C4-2B (cell line): ENCODE measurements at regions not wholly inside any gene's neighbourhood (a gene's known extent, or its start where the extent isn't known, plus 50 kb on each side); places are given as distances from the start of the nearest gene placed in this dataset.

Source experiments
- ZFX ChIP-seq: fragments of 450-650 bp; IDR thresholded peaks from 2 replicates; pipeline ENCODE4 v1.6.1; 2017
- TF ChIP-seq, protein P1 (sequence below): fragments of 450-650 bp; conservative IDR thresholded peaks from 2 replicates; pipeline ENCODE4 v1.5.1; 2017; ENCODE audit warnings: mild to moderate bottlenecking

- TF ChIP-seq, protein P1, sequence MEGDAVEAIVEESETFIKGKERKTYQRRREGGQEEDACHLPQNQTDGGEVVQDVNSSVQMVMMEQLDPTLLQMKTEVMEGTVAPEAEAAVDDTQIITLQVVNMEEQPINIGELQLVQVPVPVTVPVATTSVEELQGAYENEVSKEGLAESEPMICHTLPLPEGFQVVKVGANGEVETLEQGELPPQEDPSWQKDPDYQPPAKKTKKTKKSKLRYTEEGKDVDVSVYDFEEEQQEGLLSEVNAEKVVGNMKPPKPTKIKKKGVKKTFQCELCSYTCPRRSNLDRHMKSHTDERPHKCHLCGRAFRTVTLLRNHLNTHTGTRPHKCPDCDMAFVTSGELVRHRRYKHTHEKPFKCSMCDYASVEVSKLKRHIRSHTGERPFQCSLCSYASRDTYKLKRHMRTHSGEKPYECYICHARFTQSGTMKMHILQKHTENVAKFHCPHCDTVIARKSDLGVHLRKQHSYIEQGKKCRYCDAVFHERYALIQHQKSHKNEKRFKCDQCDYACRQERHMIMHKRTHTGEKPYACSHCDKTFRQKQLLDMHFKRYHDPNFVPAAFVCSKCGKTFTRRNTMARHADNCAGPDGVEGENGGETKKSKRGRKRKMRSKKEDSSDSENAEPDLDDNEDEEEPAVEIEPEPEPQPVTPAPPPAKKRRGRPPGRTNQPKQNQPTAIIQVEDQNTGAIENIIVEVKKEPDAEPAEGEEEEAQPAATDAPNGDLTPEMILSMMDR, result no peak
- TF ChIP-seq ZFX, result no peak
These were observed 364.3 kb upstream of the CT83 start for GRCh38 chrX:116827063-116827462.
